Right cardiac atrium (tissue), 5 donors: ENCODE measurements at regions not wholly inside any gene's neighbourhood (a gene's known extent, or its start where the extent isn't known, plus 50 kb on each side); places are given as distances from the start of the nearest gene placed in this dataset.

Experiments used
- ATAC-seq, 2 donors: fragments of 200-7000 bp; cut with Tn5 transposase; one replicate each; pipeline versions ENCODE4 v1.8.0 to v1.9.1; 2020; ENCODE audit warnings: moderate library complexity in 2 of 2, mild to moderate bottlenecking in 1 of 2
- DNase-seq, 3 donors: peaks; one replicate each; pipeline ENCODE4 v3.0.0-alpha.2; 2020
- H3K27ac ChIP-seq: one replicate; pipeline ENCODE4 v1.5.1; 2013; ENCODE audit warnings: mild to moderate bottlenecking, low read length, control low read depth, moderate library complexity
- H3K27me3 ChIP-seq: one replicate; pipeline ENCODE4 v1.6.1; 2013; ENCODE audit not compliant: control insufficient read depth, insufficient read depth
- H3K4me1 ChIP-seq: one replicate; pipeline ENCODE4 v1.6.1; 2013; ENCODE audit warnings: low read length; ENCODE audit not compliant: control insufficient read depth, insufficient read depth
- H3K4me3 ChIP-seq: one replicate; pipeline ENCODE4 v1.5.1; 2013; ENCODE audit warnings: low read length, control low read depth
- H3K9me3 ChIP-seq: one replicate; pipeline ENCODE4 v1.6.1; 2013; ENCODE audit warnings: low read length; ENCODE audit not compliant: control insufficient read depth
- WGBS: extraction: QIAGEN DNeasy Blood & Tissue Kit; methylation state at CpG from one replicate; pipeline ENCODE4 v1.1.7; 2013; 5-methylcytosine and 5-hydroxymethylcytosine counted together
- intact Hi-C, 4 donors: fragments of 100-400 bp; cut with DNase I; formaldehyde crosslinking; loops; one replicate each; pipeline versions ENCODE4 v1.11.0 to v1.14.0; 2022 to 2023
- donor health status: healthy with polysubstance abuse.
- donor health status: DM: no; HTN: yes; CAD: no.
- donor health status: DM: no; HTN: no; CAD: no.
- donor health status: DM: no; HTN: yes; CAD: no; lungs with severe emphysema.
- donor health status: DM: yes; HTN: yes; CAD: no.

GRCh38 chr6:134368670-134369069 is 50.8 kb upstream of the SGK1 start:
- H3K27ac ChIP-seq, result no peak overlapping the region
- no peaks in the 10 kb centered on the region for H3K9me3 ChIP-seq
- 83% methylated on average over 2 of the region's 2 CpGs for WGBS
- DNase-seq (no peak), ATAC-seq (no peak)
- no peak overlapping the region for H3K4me3 ChIP-seq
- intact Hi-C loops, result no loop called here
- no peaks in the 10 kb centered on the region for H3K4me1 ChIP-seq
- no peaks in the 10 kb centered on the region for H3K27me3 ChIP-seq
